ENCODE measurements at regions not wholly inside any gene's neighbourhood (a gene's known extent, or its start where the extent isn't known, plus 50 kb on each side); places are given as distances from the start of the nearest gene placed in this dataset.

DNA sequence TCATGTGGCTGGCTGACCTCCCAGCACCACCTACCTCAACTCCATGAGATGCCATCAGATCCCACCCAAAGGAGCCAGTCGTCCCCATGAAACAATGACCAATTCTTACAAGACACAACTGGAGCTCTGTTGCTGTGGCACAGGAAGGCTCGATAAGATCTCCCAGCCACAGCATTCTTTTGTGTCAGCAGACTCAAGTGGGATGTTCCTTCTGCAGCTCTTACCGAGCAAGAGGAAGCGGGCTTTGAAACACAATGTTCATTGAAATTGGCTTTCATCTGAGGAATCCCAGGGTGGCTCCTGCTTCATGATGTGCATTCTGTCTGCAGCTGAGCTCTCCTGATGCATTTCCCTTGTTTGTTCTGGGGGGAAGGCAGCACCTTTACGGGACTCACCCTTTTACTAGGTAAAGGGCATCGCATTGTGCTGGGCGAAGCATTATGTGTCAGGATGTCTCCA lies 222.0 kb upstream of the SGK1 start:
- TF ChIP-seq, protein P1, sequence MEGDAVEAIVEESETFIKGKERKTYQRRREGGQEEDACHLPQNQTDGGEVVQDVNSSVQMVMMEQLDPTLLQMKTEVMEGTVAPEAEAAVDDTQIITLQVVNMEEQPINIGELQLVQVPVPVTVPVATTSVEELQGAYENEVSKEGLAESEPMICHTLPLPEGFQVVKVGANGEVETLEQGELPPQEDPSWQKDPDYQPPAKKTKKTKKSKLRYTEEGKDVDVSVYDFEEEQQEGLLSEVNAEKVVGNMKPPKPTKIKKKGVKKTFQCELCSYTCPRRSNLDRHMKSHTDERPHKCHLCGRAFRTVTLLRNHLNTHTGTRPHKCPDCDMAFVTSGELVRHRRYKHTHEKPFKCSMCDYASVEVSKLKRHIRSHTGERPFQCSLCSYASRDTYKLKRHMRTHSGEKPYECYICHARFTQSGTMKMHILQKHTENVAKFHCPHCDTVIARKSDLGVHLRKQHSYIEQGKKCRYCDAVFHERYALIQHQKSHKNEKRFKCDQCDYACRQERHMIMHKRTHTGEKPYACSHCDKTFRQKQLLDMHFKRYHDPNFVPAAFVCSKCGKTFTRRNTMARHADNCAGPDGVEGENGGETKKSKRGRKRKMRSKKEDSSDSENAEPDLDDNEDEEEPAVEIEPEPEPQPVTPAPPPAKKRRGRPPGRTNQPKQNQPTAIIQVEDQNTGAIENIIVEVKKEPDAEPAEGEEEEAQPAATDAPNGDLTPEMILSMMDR (conservative IDR thresholded peaks at IDR 0.05; ENCODE audit: low read length): no peak
- TF ChIP-seq EZH2phosphoT487 (IDR thresholded peaks at IDR 0.05; ENCODE audit: borderline replicate concordance): no peak

All from Loucy (cell line).